ENCODE measurements at regions not wholly inside any gene's neighbourhood (a gene's known extent, or its start where the extent isn't known, plus 50 kb on each side); places are given as distances from the start of the nearest gene placed in this dataset.

GRCh38 chr20:59382157-59382725 is 81.8 kb downstream of the EDN3 start:
- H3K4me3 ChIP-seq (ENCODE audit: low read depth, low read length), result no peak overlapping the region
- DNase-seq (ENCODE audit: low read depth), result no peak
- no peak for TF ChIP-seq CTCF (IDR thresholded peaks at IDR 0.05; ENCODE audit: low read depth, low read length, missing control alignments)
- in situ Hi-C loops (cut with HindIII; ENCODE audit: low sequenced_read_pairs), result no loop called here

GRCh38 chr20:59382907-59383306 is 82.5 kb downstream of the EDN3 start:
- DNase-seq (ENCODE audit: low read depth), result no peak
- TF ChIP-seq CTCF (IDR thresholded peaks at IDR 0.05; ENCODE audit: low read depth, low read length, missing control alignments), result no peak
- no peak overlapping the region for H3K4me3 ChIP-seq (ENCODE audit: low read depth, low read length)
- in situ Hi-C loops (cut with HindIII; ENCODE audit: low sequenced_read_pairs), result no loop called here

- DNase-seq (ENCODE audit: low read depth), result no peak
- in situ Hi-C loops (cut with HindIII; ENCODE audit: low sequenced_read_pairs), result no loop called here
- no peak overlapping the region for H3K4me3 ChIP-seq (ENCODE audit: low read depth, low read length)
- no peak for TF ChIP-seq CTCF (IDR thresholded peaks at IDR 0.05; ENCODE audit: low read depth, low read length, missing control alignments)
Measured at GRCh38 chr20:59385038-59385437, 84.6 kb downstream of the EDN3 start.

- DNase-seq (ENCODE audit: low read depth), result no peak
- in situ Hi-C loops (cut with HindIII; ENCODE audit: low sequenced_read_pairs), result no loop called here
- no peak for TF ChIP-seq CTCF (IDR thresholded peaks at IDR 0.05; ENCODE audit: low read depth, low read length, missing control alignments)
- no peak overlapping the region for H3K4me3 ChIP-seq (ENCODE audit: low read depth, low read length)
Measured at GRCh38 chr20:59385480-59385879, 85.1 kb downstream of the EDN3 start.

- in situ Hi-C loops (cut with HindIII; ENCODE audit: low sequenced_read_pairs), result no loop called here
- no peak for TF ChIP-seq CTCF (IDR thresholded peaks at IDR 0.05; ENCODE audit: low read depth, low read length, missing control alignments)
- no peak for DNase-seq (ENCODE audit: low read depth)
- no peak overlapping the region for H3K4me3 ChIP-seq (ENCODE audit: low read depth, low read length)
Measured at GRCh38 chr20:59386809-59387208, 86.4 kb downstream of the EDN3 start.

- in situ Hi-C loops (cut with HindIII; ENCODE audit: low sequenced_read_pairs), result no loop called here
- no peak overlapping the region for H3K4me3 ChIP-seq (ENCODE audit: low read depth, low read length)
- no peak for DNase-seq (ENCODE audit: low read depth)
- no peak for TF ChIP-seq CTCF (IDR thresholded peaks at IDR 0.05; ENCODE audit: low read depth, low read length, missing control alignments)
Measured at GRCh38 chr20:59387891-59388290, 87.5 kb downstream of the EDN3 start.

- TF ChIP-seq CTCF (IDR thresholded peaks at IDR 0.05; ENCODE audit: low read depth, low read length, missing control alignments), result no peak
- no peak for DNase-seq (ENCODE audit: low read depth)
- in situ Hi-C loops (cut with HindIII; ENCODE audit: low sequenced_read_pairs), result no loop called here
- H3K4me3 ChIP-seq (ENCODE audit: low read depth, low read length), result no peak overlapping the region
Measured at GRCh38 chr20:59388402-59388801, 88.0 kb downstream of the EDN3 start.
